ENCODE measurements at regions not wholly inside any gene's neighbourhood (a gene's known extent, or its start where the extent isn't known, plus 50 kb on each side); places are given as distances from the start of the nearest gene placed in this dataset.

DNA sequence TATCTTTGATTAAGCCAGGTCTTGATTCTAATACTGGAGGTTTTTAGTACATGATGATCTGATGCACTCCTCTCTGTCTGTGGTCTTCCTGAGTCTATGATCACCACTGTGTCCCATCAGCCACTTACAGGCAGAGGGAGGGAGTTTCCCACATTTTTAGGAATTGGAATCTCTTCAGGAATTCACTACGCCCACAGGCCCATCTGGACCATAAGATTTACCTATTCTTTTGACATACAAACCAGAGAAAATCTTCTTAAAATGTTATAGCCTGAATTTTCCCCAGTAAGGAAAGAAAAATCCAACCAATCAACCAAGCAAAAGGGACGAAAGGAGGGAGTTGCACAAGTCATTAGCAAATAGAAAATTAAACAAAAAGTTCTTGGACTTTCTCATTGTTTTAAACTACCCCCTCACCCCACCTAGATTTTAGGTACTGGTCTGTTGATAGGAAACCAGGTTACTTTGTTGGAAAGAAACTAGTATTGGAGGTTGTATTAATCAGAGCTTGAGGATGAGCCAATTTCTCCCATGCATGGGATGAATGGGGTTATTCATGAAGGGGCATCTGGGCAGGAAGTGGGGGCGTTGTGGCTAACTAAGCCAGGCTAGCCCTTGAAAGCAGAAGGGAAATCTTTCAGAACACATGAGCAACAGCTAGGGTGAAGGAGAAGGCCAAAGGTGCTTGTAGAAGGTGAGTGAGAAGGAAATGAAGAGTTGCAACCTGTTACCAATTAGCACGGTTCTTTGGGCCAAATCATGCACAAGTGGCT lies 328.2 kb upstream of the MEX3C start:
- Histone ChIP-seq H3K36me3 (replicated peaks in 1 of 2; ENCODE audit: control insufficient read depth in 1 of 2, insufficient read depth in 2 of 2, low read length in 1 of 2) (no peaks in the 10 kb centered on the region), H3K9me3 (no peaks in the 10 kb centered on the region), H2AFZ (ENCODE audit: low read depth) (no peak overlapping the region), H3K9ac (no peak overlapping the region), H3K79me2 (ENCODE audit: insufficient read depth) (no peaks in the 10 kb centered on the region), H3K4me1 (ENCODE audit: control insufficient read depth in 1 of 2, insufficient read depth in 2 of 2, low read depth in 1 of 2, low read length in 1 of 2) (no peaks in the 10 kb centered on the region), H3K27me3 (ENCODE audit: insufficient read depth) (no peaks in the 10 kb centered on the region), H3K9me2 (no peaks in the 10 kb centered on the region), H3K4me3 (ENCODE audit: low read depth in 2 of 2, low read length in 1 of 2) (no peak overlapping the region), H3K4me2 (no peak overlapping the region), H3K27ac (ENCODE audit: low read depth in 2 of 2, low read length in 1 of 2) (no peak overlapping the region), H3F3A (replicated peaks; ENCODE audit: insufficient read depth) (no peaks in the 10 kb centered on the region), H4K20me1 (ENCODE audit: insufficient read depth) (no peaks in the 10 kb centered on the region)
- POLR2A ChIA-PET, result no interaction called here
- DNase-seq, result no peak
- TF ChIP-seq POLR2AphosphoS5 (IDR thresholded peaks at IDR 0.05; ENCODE audit: low read depth, low read length) (no peak), RCOR1 (IDR thresholded peaks at IDR 0.05; ENCODE audit: low read length) (no peak)
- CTCF ChIA-PET, result no interaction called here
- 43% methylated on average over 4 of the region's 4 CpGs for WGBS (ENCODE audit: low lambda C conversion rate)

DNA sequence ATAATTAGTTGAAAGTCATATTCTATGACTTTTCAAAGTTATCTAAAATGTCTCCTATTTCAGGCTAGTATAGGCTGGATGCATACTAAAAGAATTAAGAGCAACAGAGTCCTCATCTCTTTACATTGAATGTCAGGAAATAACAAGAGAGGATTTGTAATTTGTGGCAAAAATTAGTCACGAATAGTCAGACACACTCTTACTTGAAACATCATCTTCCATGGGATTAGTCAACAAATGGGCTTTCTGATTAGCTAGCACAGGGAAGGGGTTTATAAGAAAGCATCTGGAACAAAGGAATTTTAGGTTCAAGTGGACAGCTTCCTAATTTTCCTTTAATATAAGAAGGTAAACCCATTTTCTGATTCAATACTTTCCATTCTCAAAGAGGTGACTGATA lies 330.3 kb upstream of the MEX3C start:
- POLR2A ChIA-PET, result no interaction called here
- H4K20me1 ChIP-seq (ENCODE audit: insufficient read depth), result no peaks in the 10 kb centered on the region
- TF ChIP-seq GABPA (IDR thresholded peaks at IDR 0.05; ENCODE audit: low read depth), result no peak
- TF ChIP-seq NRF1 (IDR thresholded peaks at IDR 0.05; ENCODE audit: low read depth, low read length), result no peak
- no peak for TF ChIP-seq RXRA (IDR thresholded peaks at IDR 0.05; ENCODE audit: borderline replicate concordance, low read depth)
- TF ChIP-seq ZBTB33 (IDR thresholded peaks at IDR 0.05; ENCODE audit: borderline replicate concordance, low read depth), result no peak
- no peak for TF ChIP-seq MXI1 (IDR thresholded peaks at IDR 0.05; ENCODE audit: low read depth, low read length)
- no peak for TF ChIP-seq JUND (IDR thresholded peaks at IDR 0.05)
- TF ChIP-seq FOXM1 (IDR thresholded peaks at IDR 0.05; ENCODE audit: low read depth), result no peak
- no peak for TF ChIP-seq FOSL2 (IDR thresholded peaks at IDR 0.05; ENCODE audit: borderline replicate concordance, low read depth)
- no peak for TF ChIP-seq MAX (IDR thresholded peaks at IDR 0.05; ENCODE audit: low read depth)
- no peak for TF ChIP-seq TAF1 (IDR thresholded peaks at IDR 0.05; ENCODE audit: borderline replicate concordance, low read depth, low read length)
- no peak for TF ChIP-seq YY1 (IDR thresholded peaks at IDR 0.05; ENCODE audit: low read depth)
- TF ChIP-seq EP300 (IDR thresholded peaks at IDR 0.05; ENCODE audit: borderline replicate concordance in 1 of 2, low read depth in 1 of 2, low read length in 1 of 2), result no peak
- TF ChIP-seq POLR2AphosphoS5 (IDR thresholded peaks at IDR 0.05; ENCODE audit: low read depth, low read length), result no peak
- TF ChIP-seq MEF2A (IDR thresholded peaks at IDR 0.05; ENCODE audit: borderline replicate concordance, low read depth), result no peak
- TF ChIP-seq RCOR1 (IDR thresholded peaks at IDR 0.05; ENCODE audit: low read length), result no peak
- no peak for TF ChIP-seq REST (IDR thresholded peaks at IDR 0.05; ENCODE audit: low read depth, low read length)
- no peak for TF ChIP-seq IRF3 (IDR thresholded peaks at IDR 0.05; ENCODE audit: low read depth, low read length)
- TF ChIP-seq, protein P1, sequence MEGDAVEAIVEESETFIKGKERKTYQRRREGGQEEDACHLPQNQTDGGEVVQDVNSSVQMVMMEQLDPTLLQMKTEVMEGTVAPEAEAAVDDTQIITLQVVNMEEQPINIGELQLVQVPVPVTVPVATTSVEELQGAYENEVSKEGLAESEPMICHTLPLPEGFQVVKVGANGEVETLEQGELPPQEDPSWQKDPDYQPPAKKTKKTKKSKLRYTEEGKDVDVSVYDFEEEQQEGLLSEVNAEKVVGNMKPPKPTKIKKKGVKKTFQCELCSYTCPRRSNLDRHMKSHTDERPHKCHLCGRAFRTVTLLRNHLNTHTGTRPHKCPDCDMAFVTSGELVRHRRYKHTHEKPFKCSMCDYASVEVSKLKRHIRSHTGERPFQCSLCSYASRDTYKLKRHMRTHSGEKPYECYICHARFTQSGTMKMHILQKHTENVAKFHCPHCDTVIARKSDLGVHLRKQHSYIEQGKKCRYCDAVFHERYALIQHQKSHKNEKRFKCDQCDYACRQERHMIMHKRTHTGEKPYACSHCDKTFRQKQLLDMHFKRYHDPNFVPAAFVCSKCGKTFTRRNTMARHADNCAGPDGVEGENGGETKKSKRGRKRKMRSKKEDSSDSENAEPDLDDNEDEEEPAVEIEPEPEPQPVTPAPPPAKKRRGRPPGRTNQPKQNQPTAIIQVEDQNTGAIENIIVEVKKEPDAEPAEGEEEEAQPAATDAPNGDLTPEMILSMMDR (IDR thresholded peaks at IDR 0.05), result no peak
- no peak for TF ChIP-seq SMC3 (IDR thresholded peaks at IDR 0.05; ENCODE audit: low read depth, low read length)

More for the DNA sequence above, 330.3 kb upstream of the MEX3C start:
- no peaks in the 10 kb centered on the region for H3K9me2 ChIP-seq
- 13% methylated on average over 1 of the region's 1 CpG for WGBS (ENCODE audit: low lambda C conversion rate)
- no peak overlapping the region for H2AFZ ChIP-seq (ENCODE audit: low read depth)
- no peaks in the 10 kb centered on the region for H3F3A ChIP-seq (replicated peaks; ENCODE audit: insufficient read depth)
- no peak overlapping the region for H3K9ac ChIP-seq
- H3K4me2 ChIP-seq, result no peak overlapping the region
- no peaks in the 10 kb centered on the region for H3K36me3 ChIP-seq (replicated peaks in 1 of 2; ENCODE audit: control insufficient read depth in 1 of 2, insufficient read depth in 2 of 2, low read length in 1 of 2)
- H3K9me3 ChIP-seq, result no peaks in the 10 kb centered on the region
- no peaks in the 10 kb centered on the region for H3K4me1 ChIP-seq (ENCODE audit: control insufficient read depth in 1 of 2, insufficient read depth in 2 of 2, low read depth in 1 of 2, low read length in 1 of 2)
- DNase-seq, result no peak
- CTCF ChIA-PET, result no interaction called here
- no peaks in the 10 kb centered on the region for H3K27me3 ChIP-seq (ENCODE audit: insufficient read depth)
- no peak overlapping the region for H3K27ac ChIP-seq (ENCODE audit: low read depth in 2 of 2, low read length in 1 of 2)
- H3K4me3 ChIP-seq (ENCODE audit: low read depth in 2 of 2, low read length in 1 of 2), result no peak overlapping the region
- no peaks in the 10 kb centered on the region for H3K79me2 ChIP-seq (ENCODE audit: insufficient read depth)

All from SK-N-SH (cell line).